Astrocyte (in vitro differentiated cells and primary cell): ENCODE measurements at regions not wholly inside any gene's neighbourhood (a gene's known extent, or its start where the extent isn't known, plus 50 kb on each side); places are given as distances from the start of the nearest gene placed in this dataset.

ENCODE experiments used
- EZH2 ChIP-seq: IDR thresholded peaks from 2 replicates; pipeline ENCODE4 v1.6.1; 2012; ENCODE audit warnings: mild to moderate bottlenecking, low read length, inconsistent platforms; ENCODE audit not compliant: insufficient read depth
- TF ChIP-seq, protein P1 (sequence below): IDR thresholded peaks from 2 replicates; pipeline ENCODE4 v1.5.1; 2011; ENCODE audit warnings: low read depth, mild to moderate bottlenecking, inconsistent platforms, low read length, moderate library complexity; ENCODE audit not compliant: insufficient read depth

DNA sequence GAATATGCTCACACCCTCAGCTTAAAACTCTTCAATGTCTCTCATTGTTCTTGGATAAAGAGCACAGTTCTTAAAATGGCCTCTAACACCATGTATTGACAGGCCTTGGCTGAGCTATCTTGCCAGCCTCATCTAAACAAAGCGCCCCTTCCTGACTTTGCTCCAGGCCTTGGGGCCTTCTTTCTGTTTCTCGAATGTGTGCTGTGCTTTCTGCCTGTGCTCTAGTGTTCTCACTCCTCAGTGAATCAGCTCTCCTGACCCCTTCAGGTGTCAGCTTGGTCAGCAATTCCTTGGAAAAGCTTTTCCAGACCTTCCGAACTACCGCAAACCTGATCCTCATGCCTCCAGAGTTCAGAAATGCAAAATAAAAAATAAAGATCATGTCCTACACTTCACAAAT lies 346.3 kb upstream of the FSTL5 start:
- TF ChIP-seq, protein P1, sequence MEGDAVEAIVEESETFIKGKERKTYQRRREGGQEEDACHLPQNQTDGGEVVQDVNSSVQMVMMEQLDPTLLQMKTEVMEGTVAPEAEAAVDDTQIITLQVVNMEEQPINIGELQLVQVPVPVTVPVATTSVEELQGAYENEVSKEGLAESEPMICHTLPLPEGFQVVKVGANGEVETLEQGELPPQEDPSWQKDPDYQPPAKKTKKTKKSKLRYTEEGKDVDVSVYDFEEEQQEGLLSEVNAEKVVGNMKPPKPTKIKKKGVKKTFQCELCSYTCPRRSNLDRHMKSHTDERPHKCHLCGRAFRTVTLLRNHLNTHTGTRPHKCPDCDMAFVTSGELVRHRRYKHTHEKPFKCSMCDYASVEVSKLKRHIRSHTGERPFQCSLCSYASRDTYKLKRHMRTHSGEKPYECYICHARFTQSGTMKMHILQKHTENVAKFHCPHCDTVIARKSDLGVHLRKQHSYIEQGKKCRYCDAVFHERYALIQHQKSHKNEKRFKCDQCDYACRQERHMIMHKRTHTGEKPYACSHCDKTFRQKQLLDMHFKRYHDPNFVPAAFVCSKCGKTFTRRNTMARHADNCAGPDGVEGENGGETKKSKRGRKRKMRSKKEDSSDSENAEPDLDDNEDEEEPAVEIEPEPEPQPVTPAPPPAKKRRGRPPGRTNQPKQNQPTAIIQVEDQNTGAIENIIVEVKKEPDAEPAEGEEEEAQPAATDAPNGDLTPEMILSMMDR: no peak
- no peak for TF ChIP-seq EZH2
